GM12892 (cell line): ENCODE measurements at regions not wholly inside any gene's neighbourhood (a gene's known extent, or its start where the extent isn't known, plus 50 kb on each side); places are given as distances from the start of the nearest gene placed in this dataset.
"Not testable (repeated sequence)": the region's sequence is repeated elsewhere in the genome, so short reads cannot be mapped to it uniquely, and the experiment has no call there.

Source experiments
- DNase-seq: peaks from one replicate; pipeline ENCODE4 v3.0.0; 2011; ENCODE audit not compliant: insufficient read length
- FAIRE-seq: peaks from 2 replicates; lab custom pipeline; 2011; peaks lifted over from hg19 to GRCh38; lab: Jason Lieb, UNC
- POLR2A ChIP-seq: IDR thresholded peaks from 2 replicates; pipeline ENCODE4 v1.6.1; 2011; ENCODE audit warnings: low read depth, low read length, control low read depth
- POLR2AphosphoS5 ChIP-seq: IDR thresholded peaks from 2 replicates; pipeline ENCODE4 v1.6.1; 2011; ENCODE audit warnings: low read depth, low read length, control low read depth
- TAF1 ChIP-seq: IDR thresholded peaks from 2 replicates; pipeline ENCODE4 v1.6.1; 2011; ENCODE audit warnings: low read depth, mild to moderate bottlenecking, control low read depth, low read length, borderline replicate concordance

GRCh38 chr4:10388146-10388545, 69.1 kb downstream of the ZNF518B start:
- DNase-seq, FAIRE-seq: not testable (repeated sequence)

GRCh38 chr4:10385994-10386394, 71.2 kb downstream of the ZNF518B start:
- DNase-seq (no peak), FAIRE-seq (no peak)
- TF ChIP-seq POLR2AphosphoS5 (no peak), POLR2A (no peak), TAF1 (no peak)

GRCh38 chr4:10384974-10385373, 72.3 kb downstream of the ZNF518B start:
- TF ChIP-seq POLR2A = no peak
- no peak for TF ChIP-seq POLR2AphosphoS5
- TF ChIP-seq TAF1 = no peak
- DNase-seq (no peak), FAIRE-seq (no peak)

GRCh38 chr4:10383417-10383816, 73.8 kb downstream of the ZNF518B start:
- no peak for FAIRE-seq
- TF ChIP-seq POLR2A (no peak), TAF1 (no peak), POLR2AphosphoS5 (no peak)
- no peak for DNase-seq

- not testable (repeated sequence) for FAIRE-seq, DNase-seq
Observed at GRCh38 chr4:10382171-10382570, 75.1 kb downstream of the ZNF518B start.

- FAIRE-seq = no peak
- no peak for DNase-seq
- no peak for TF ChIP-seq TAF1
- TF ChIP-seq POLR2A = no peak
- no peak for TF ChIP-seq POLR2AphosphoS5
Observed at GRCh38 chr4:10381146-10381545, 76.1 kb downstream of the ZNF518B start.

- DNase-seq (no peak), FAIRE-seq (no peak)
- TF ChIP-seq POLR2AphosphoS5 (no peak), TAF1 (no peak), POLR2A (no peak)
Observed at GRCh38 chr4:10380735-10381134, 76.5 kb downstream of the ZNF518B start.

GRCh38 chr4:10371869-10372471, 85.3 kb downstream of the ZNF518B start:
- no peak for FAIRE-seq
- DNase-seq = no peak
- TF ChIP-seq TAF1 = no peak
- TF ChIP-seq POLR2A = no peak
- TF ChIP-seq POLR2AphosphoS5 = no peak

GRCh38 chr4:10371121-10371520, 86.1 kb downstream of the ZNF518B start:
- TF ChIP-seq POLR2AphosphoS5 (no peak), POLR2A (no peak), TAF1 (no peak)
- DNase-seq (no peak), FAIRE-seq (no peak)

GRCh38 chr4:10369517-10369916, 87.7 kb downstream of the ZNF518B start:
- no peak for TF ChIP-seq POLR2AphosphoS5
- no peak for TF ChIP-seq TAF1
- TF ChIP-seq POLR2A = no peak
- DNase-seq (no peak), FAIRE-seq (no peak)

- FAIRE-seq (no peak), DNase-seq (no peak)
- TF ChIP-seq POLR2AphosphoS5 = no peak
- TF ChIP-seq POLR2A = no peak
- TF ChIP-seq TAF1 = no peak
Observed at GRCh38 chr4:10366628-10367027, 90.6 kb downstream of the ZNF518B start.

GRCh38 chr4:10364194-10364593, 93.0 kb downstream of the ZNF518B start:
- DNase-seq (no peak), FAIRE-seq (no peak)
- TF ChIP-seq POLR2A = no peak

- FAIRE-seq = no peak
- no peak for DNase-seq
- TF ChIP-seq TAF1 (no peak), POLR2A (no peak)
Observed at GRCh38 chr4:10354746-10355145, 102.5 kb downstream of the ZNF518B start.

- TF ChIP-seq POLR2A (no peak), TAF1 (no peak), POLR2AphosphoS5 (no peak)
- DNase-seq (no peak), FAIRE-seq (no peak)
Observed at GRCh38 chr4:10354225-10354624, 103.0 kb downstream of the ZNF518B start.
